ENCODE measurements at regions not wholly inside any gene's neighbourhood (a gene's known extent, or its start where the extent isn't known, plus 50 kb on each side); places are given as distances from the start of the nearest gene placed in this dataset.

GRCh38 chr17:55606488-55606815, 95.2 kb upstream of the SMIM36 start:
- peaks cover 8% of the 10 kb centered on the region for H3K27me3 Mint-ChIP-seq
- ChIA-PET CTCF (interaction anchor here (1.3 kb wide), 1 partner anchor 11 kb away, joined by 3 read pairs; no protein-coding TSS in a partner anchor), POLR2A (no interaction called here)
- no peak overlapping the region for H3K4me3 Mint-ChIP-seq
- H3K4me1 Mint-ChIP-seq (ENCODE audit: low read depth), result no peaks in the 10 kb centered on the region
- H3K27ac Mint-ChIP-seq, result no peak overlapping the region
- no peaks in the 10 kb centered on the region for H3K9me3 Mint-ChIP-seq
- no peak for DNase-seq
- H3K36me3 Mint-ChIP-seq (ENCODE audit: low read depth), result no peaks in the 10 kb centered on the region
- no peak for TF ChIP-seq CTCF (IDR thresholded peaks at IDR 0.05)
- intact Hi-C loops (cut with micrococcal nuclease), result no loop called here
- ATAC-seq, result no peak

- Mint-ChIP-seq H3K27ac (no peak overlapping the region), H3K27me3 (peaks cover 8% of the 10 kb centered on the region), H3K36me3 (ENCODE audit: low read depth) (no peaks in the 10 kb centered on the region), H3K9me3 (no peaks in the 10 kb centered on the region), H3K4me1 (ENCODE audit: low read depth) (no peaks in the 10 kb centered on the region), H3K4me3 (no peak overlapping the region)
- ChIA-PET CTCF (interaction anchor here (1.3 to 5.9 kb wide), 2 partner anchors 11 to 80 kb away, joined by 3 to 85 read pairs; no protein-coding TSS in a partner anchor), POLR2A (no interaction called here)
- DNase-seq (no peak), ATAC-seq (no peak)
- intact Hi-C loops (cut with micrococcal nuclease), result no loop called here
- no peak for TF ChIP-seq CTCF (IDR thresholded peaks at IDR 0.05)
Observed at GRCh38 chr17:55605705-55606487, 94.6 kb upstream of the SMIM36 start.

GRCh38 chr17:55601874-55602364, 90.7 kb upstream of the SMIM36 start:
- ATAC-seq (peak; percentile 58), DNase-seq (peak; percentile 14)
- ChIA-PET POLR2A (no interaction called here), CTCF (interaction anchor here (0.7 to 5.9 kb wide), 24 partner anchors 9 to 169 kb away, joined by 3 to 85 read pairs (median 5); no protein-coding TSS in a partner anchor)
- Mint-ChIP-seq H3K9me3 (peaks cover 22% of the 10 kb centered on the region), H3K36me3 (ENCODE audit: low read depth) (no peaks in the 10 kb centered on the region), H3K4me1 (ENCODE audit: low read depth) (no peaks in the 10 kb centered on the region), H3K27ac (no peak overlapping the region), H3K27me3 (peaks cover 7% of the 10 kb centered on the region), H3K4me3 (no peak overlapping the region)
- peak; percentile 62 for TF ChIP-seq CTCF (IDR thresholded peaks at IDR 0.05)
- intact Hi-C loops (cut with micrococcal nuclease), result loop anchor here (5.0 kb wide), 1 partner anchor 75 kb away; no protein-coding TSS in a partner anchor

- Mint-ChIP-seq H3K27ac (no peak overlapping the region), H3K36me3 (ENCODE audit: low read depth) (no peaks in the 10 kb centered on the region), H3K4me3 (no peak overlapping the region), H3K9me3 (peaks cover 23% of the 10 kb centered on the region), H3K4me1 (ENCODE audit: low read depth) (no peaks in the 10 kb centered on the region), H3K27me3 (peaks cover 3% of the 10 kb centered on the region)
- TF ChIP-seq CTCF (IDR thresholded peaks at IDR 0.05), result no peak
- DNase-seq, result no peak
- CTCF ChIA-PET, result no interaction called here
- intact Hi-C loops (cut with micrococcal nuclease), result no loop called here
- POLR2A ChIA-PET, result no interaction called here
- ATAC-seq, result no peak
Observed at GRCh38 chr17:55598495-55598894, 87.2 kb upstream of the SMIM36 start.

GRCh38 chr17:55588446-55589242, 77.4 kb upstream of the SMIM36 start:
- H3K4me1 Mint-ChIP-seq (ENCODE audit: low read depth), result no peaks in the 10 kb centered on the region
- DNase-seq, result no peak
- H3K4me3 Mint-ChIP-seq, result no peak overlapping the region
- intact Hi-C loops (cut with micrococcal nuclease), result no loop called here
- no peak overlapping the region for H3K27ac Mint-ChIP-seq
- H3K36me3 Mint-ChIP-seq (ENCODE audit: low read depth), result no peaks in the 10 kb centered on the region
- H3K9me3 Mint-ChIP-seq, result no peaks in the 10 kb centered on the region
- ChIA-PET CTCF (interaction anchor here (1.2 kb wide), 1 partner anchor 129 kb away, joined by 3 read pairs; no protein-coding TSS in a partner anchor), POLR2A (no interaction called here)
- no peak for TF ChIP-seq CTCF (IDR thresholded peaks at IDR 0.05)
- peaks cover 4% of the 10 kb centered on the region for H3K27me3 Mint-ChIP-seq
- ATAC-seq, result no peak

All from activated CD8-positive, alpha-beta T cell treated with anti-CD3 and anti-CD28 coated beads for 36 hours (primary cell).